CD4-positive, alpha-beta T cell treated with Interleukin-15 for 4 hours (primary cell): ENCODE measurements at regions not wholly inside any gene's neighbourhood (a gene's known extent, or its start where the extent isn't known, plus 50 kb on each side); places are given as distances from the start of the nearest gene placed in this dataset.

ENCODE experiments used
- DNase-seq: peaks from one replicate; pipeline ENCODE4 v3.0.0-alpha.2; 2020; ENCODE audit warnings: low spot score

GRCh38 chr9:87120610-87121009 is 173.3 kb upstream of the GAS1 start:
- no peak for DNase-seq

DNA sequence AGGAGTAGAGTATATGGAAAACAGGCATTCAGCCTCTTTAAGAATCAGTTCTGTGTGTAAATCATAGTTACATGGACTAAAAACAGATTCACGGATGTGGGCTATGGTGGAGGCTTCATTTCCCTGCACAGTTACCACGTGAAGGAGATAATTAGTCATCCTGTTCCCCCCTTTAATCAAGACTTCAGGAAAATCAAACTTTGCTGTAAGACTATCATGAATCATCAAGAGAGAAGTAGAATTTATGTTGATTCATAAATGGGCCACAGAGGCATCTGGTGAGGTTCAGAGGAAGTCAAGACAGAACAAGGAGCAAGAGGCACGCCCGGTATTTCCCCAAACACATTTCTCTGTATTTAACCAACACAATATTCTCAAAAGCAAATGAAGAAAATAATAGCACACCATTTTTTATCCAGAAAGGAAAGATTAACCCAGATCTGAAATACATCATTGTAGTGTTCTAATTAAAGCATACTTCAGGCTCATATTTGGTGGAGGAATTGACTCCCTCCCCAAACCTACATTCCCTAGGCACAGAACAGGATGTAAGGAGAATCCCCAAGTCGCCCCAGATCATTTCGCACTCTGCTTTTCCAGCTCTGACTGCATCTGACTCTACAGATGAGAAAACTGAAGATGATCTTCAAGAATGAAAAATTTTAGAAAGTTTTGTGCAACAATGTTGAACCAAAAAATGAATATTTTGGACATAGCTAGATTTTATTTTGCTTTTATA is 175.8 kb upstream of the GAS1 start:
- DNase-seq = no peak

DNA sequence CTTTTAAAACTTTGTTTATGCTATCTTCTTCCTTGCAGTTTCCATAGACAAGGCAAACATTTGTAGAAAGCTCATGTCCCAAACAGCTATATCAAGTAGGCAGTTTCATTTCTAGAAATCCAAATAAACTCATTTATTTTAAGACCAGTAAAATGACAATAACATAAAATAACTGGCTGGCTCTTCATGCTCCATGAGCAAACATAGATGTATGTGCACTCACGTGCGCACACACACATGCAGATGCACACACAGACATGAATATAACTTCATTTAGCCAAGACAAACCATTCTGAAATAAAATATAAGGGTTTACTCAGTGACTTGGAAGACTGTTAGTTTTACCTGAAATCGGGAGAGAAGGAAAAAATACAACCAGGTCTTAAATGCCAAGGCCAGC is 176.5 kb upstream of the GAS1 start:
- no peak for DNase-seq

GRCh38 chr9:87125819-87126218 is 178.5 kb upstream of the GAS1 start:
- no peak for DNase-seq

DNA sequence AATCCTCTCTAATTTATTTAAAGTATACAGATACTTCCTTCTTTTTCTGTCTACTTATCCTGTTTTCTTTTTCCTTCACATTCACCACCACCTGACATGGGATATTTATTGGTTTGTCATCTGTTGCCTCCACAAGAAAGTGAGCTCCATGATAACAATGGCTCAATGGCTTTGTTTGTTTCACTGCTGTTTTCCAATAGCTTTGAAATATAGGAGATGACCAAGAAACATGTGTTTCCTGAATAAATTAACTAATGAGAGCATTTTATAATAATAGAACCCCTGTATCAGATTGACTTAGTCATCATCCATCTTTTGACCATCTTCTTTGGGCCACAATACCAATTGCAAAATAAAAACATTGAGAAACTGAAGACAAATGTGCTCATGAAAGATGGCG is 180.2 kb upstream of the GAS1 start:
- no peak for DNase-seq

- no peak for DNase-seq
Measured at GRCh38 chr9:87127978-87128614, 180.8 kb upstream of the GAS1 start.

DNA sequence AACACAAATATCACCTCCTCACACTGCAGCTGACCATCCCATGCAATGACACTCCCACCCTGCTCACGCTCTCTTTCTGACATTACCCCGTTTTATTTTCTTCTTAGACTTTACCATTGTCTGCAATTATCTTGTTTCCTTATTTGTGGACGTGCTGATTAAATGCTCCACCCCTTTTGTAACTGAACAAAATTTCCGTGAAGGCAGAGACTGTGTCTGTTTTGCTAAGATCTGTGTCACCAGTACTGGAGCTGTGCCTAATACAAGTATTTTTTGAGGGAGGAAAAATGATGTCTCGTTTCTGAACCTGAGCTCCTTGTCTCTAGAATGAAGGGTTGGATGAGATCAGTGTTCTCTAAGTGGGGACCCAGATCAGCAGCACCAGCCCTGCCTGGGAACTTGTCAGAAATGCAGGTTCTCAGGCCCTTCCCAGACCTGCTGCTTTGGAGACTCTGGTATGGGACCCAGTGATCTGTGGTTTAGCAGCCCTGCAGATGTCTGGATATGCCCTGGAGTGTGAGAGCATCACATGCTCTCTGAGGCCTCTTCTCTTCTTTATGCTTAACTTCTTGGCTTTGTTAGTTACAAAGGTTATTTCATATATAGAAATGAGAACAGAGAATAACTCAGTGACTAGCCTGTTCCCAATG is 181.7 kb upstream of the GAS1 start:
- no peak for DNase-seq

DNA sequence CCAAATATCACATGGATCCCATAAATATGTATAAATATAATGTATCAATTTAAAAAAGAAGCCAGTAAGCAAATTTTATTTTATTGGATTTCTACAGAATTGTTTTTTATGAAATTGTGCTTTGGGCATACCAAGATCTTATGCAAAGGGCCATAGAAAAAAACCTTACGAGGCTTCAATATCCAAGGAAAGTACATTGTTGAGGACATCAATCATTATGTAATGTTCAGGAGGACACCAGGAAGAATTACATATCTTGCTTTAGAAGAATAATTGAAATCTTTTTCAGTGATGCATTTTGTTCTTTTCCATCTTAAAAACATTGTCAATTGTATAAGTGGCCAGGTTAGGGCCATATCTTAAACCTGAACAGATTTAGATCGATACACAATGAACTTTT is 187.8 kb upstream of the GAS1 start:
- no peak for DNase-seq

DNA sequence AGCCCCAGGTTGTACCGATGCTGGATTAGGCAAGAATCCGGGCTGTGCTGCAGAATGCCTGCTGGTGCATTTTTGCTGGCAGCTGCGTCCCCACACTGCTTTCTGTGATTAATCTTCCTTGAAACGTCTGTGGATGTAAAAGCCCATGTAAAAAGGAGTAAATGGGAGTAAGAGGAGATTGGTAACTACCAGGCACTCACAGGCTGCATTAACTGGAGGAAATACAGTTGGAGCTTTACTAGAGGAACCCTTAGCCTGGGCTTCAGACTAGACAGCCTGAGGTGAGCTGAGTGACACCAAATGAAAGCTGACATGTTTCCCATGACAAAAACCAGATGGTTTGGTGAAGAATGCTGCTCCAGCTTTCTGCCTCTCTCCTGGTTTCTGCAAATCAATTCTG is 190.4 kb upstream of the GAS1 start:
- no peak for DNase-seq

- DNase-seq = no peak
Measured at GRCh38 chr9:87138128-87139040, 191.1 kb upstream of the GAS1 start.

GRCh38 chr9:87139099-87139730 is 191.9 kb upstream of the GAS1 start:
- DNase-seq = no peak

GRCh38 chr9:87140142-87140541 is 192.8 kb upstream of the GAS1 start:
- DNase-seq = no peak

GRCh38 chr9:87140605-87141109 is 193.4 kb upstream of the GAS1 start:
- DNase-seq = no peak

DNA sequence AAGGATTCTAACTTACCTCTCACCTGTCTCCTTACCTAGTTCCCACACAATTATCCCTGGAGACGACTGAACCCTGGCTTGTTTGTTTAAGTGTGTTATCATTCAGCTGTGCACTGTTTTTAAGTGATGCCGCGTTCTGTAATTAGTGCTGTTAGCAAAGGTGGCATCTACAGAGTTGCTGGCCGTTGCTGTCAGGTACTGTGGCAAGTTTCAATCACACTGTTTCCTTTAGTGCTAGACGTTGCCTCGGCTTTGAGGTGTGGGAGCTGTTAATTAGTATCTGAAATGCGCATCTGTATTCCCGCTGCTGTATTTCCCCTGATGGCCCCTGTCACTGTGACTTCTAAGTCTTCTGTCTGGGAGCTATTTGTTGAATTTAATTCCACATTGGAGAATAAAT is 193.8 kb upstream of the GAS1 start:
- no peak for DNase-seq

DNA sequence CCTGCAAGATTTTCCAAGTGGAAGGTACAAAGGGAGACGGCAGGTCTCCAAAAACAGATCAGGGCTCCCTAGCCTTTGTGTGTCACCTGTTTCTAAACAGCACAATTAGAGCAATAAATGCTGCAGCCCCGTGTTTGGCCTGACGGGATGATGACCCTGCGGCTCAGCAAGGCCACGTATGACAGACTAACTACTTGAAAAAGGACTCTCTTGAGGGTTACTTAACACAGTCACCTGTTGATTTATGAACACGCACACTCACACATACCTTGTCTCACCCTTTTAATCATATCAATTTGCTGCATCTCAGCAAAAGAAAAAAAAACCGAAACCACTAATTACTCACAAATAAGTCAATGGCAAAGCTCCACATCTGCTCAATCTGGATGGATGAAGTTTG is 199.6 kb upstream of the GAS1 start:
- DNase-seq = no peak

DNA sequence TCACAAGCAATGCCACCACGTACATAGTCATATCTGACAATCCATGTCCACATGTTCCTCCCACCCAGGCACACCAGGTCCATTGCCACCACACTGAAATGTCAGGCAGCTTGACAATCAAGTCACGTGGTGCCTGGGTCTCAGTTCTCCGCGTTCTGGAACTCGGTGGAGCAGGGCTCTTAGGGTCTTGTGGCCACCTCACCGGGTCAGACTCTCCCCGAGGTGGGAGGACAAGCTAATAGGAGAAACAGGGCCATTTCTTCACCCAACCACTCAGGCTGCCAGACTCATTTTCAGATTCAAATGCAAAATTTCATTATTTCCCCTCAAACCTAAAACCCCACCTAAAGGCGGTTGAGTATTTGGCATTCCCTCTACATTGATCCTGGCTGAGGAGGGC is 200.5 kb upstream of the GAS1 start:
- no peak for DNase-seq

- no peak for DNase-seq
Measured at GRCh38 chr9:87148331-87149104, 201.2 kb upstream of the GAS1 start.

DNA sequence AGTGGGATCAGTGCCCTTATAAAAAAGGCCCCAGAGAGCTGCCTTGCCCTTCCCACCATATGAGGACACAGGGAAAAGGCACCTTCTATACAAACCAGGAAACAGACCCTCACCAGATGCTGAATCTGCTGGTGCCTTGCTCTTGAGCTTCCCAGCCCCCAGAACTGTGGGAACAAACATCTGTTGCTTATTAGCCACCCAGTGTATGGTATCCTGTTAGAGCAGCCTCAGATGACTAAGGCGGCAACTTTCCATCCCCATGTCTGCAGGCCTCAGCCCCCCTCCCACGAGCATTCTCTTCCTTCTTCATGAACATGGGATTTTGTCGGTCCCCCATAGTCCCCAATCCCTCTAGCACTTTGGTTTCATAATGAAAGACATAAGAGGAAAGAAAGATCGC is 202.5 kb upstream of the GAS1 start:
- DNase-seq = no peak

DNA sequence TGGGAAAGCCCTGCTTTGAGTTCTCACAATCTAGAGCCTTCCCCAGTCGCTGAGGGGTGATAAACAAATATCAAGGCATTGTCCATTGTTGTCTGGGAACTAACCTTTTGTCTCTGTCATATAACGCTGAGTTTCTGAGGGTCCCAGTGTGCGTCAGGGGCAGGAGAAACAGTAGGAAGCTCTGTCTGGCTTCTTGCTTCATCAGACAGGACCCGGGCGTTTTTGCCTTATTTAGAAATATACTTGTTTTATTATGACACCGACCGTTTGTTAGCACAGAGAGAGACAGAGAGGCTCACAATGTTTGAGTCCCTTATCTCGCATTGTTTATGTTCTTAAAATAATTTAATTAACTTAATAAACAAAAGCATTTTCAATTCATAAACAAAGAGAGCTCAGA is 204.9 kb upstream of the GAS1 start:
- DNase-seq = no peak

DNA sequence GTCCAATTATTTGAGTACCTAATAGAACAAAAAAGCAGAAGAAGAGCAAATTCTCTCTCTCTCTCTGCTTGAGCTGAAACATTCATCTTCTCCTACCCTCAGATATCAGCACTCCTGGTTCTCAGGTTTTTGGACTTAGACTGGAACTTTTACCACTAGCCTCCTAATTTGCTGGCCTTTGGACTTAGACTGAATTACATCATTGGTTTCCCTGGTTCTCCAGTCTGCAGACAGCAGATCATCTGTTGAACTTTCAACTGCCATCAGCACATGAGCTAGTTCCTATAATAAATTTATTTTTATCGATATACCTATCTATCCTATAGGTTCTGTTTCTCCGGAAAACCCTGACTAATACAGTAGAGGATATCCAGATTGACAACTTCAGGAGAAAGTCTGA is 208.9 kb upstream of the GAS1 start:
- DNase-seq = no peak
